ENCODE measurements at regions not wholly inside any gene's neighbourhood (a gene's known extent, or its start where the extent isn't known, plus 50 kb on each side); places are given as distances from the start of the nearest gene placed in this dataset.
A peak's percentile ranks its signal among the peaks of the same experiment; 100 is the strongest.

DNA sequence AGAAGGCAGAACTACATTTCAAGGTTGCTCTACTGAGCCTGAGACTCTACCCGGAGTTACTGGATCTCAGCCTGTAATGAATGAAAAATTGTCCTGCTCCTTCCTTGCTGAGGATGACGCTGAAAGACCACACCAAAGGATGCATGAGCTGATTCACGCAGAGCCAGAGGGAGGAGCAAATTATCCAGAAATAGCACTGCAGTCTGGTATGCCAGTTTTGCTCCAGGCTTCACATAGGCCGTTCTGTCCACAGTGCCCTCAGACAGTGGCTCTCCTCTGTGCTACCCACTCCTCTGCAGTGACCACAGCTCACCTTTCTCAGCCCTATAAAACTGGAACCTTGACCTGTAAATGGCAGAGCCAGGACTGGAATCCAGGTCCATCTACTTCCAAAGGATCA lies 79.3 kb upstream of the GALNT18 start:
- WGBS, 3 donors: 25 to 30% (median 28%) methylated on average over 4 of the region's 4 CpGs
- Histone ChIP-seq H3K36me3 (ENCODE audit: insufficient read depth in 1 of 2, low read depth in 1 of 2) (no peaks in the 10 kb centered on the region), H3K4me1 (peaks cover 8% of the 10 kb centered on the region), H3K4me3 (no peak overlapping the region), H3K9me3 (no peaks in the 10 kb centered on the region), H3K27ac (no peak overlapping the region), H3K27me3 (ENCODE audit: insufficient read depth in 3 of 3, low read length in 2 of 3) (no peaks in the 10 kb centered on the region)
- intact Hi-C loops (cut with DNase I): loop anchor here in 1 of 2 donors (5.0 kb wide), 2 partner anchors 86 to 341 kb away; no protein-coding TSS in a partner anchor
- ATAC-seq (peak; percentile 82 to 95 (median 90)), DNase-seq (no peak)
- peak; percentile 17 for TF ChIP-seq CTCF (IDR thresholded peaks at IDR 0.05)

- DNase-seq: no peak
- no peak overlapping the region for H3K27ac ChIP-seq
- H3K27me3 ChIP-seq (ENCODE audit: insufficient read depth in 3 of 3, low read length in 2 of 3): no peaks in the 10 kb centered on the region
- ATAC-seq: no peak
- 38 to 61% (median 58%) methylated on average over 1 of the region's 1 CpG for WGBS, 3 donors
- no peak for TF ChIP-seq CTCF (IDR thresholded peaks at IDR 0.05)
- H3K9me3 ChIP-seq: no peaks in the 10 kb centered on the region
- H3K4me3 ChIP-seq: no peak overlapping the region
- H3K4me1 ChIP-seq: peaks cover 4% of the 10 kb centered on the region
- no peaks in the 10 kb centered on the region for H3K36me3 ChIP-seq (ENCODE audit: insufficient read depth in 1 of 2, low read depth in 1 of 2)
- intact Hi-C loops (cut with DNase I): loop anchor here in 1 of 2 donors (10.0 kb wide), 1 partner anchor 567 kb away; no protein-coding TSS in a partner anchor
These were observed 76.0 kb upstream of the GALNT18 start for GRCh38 chr11:11697796-11698195.

GRCh38 chr11:11691296-11692151 lies 69.7 kb upstream of the GALNT18 start:
- no peak for ATAC-seq
- intact Hi-C loops (cut with DNase I): loop anchor here in 1 of 2 donors (10.0 kb wide), 1 partner anchor 573 kb away; no protein-coding TSS in a partner anchor

DNA sequence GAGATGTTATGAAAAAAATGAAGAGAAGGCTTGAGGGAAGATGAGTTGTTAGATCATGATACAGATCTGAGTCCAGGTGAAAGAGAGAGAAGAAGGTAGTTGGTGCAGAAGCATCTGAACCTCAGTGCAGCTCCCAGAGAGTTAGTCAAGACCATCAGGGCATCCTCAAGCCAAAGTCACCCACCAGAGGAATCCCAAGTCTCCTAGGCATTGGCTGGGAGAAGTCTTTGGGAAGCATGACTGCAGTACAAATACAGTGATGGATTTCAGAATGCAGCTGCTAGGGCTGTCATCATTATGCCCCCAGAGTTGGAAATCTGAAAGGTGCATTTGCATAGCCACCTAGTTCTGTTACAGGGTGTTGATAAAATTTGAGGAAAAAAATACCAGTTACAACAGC lies 59.7 kb upstream of the GALNT18 start:
- Histone ChIP-seq H3K27me3 (ENCODE audit: insufficient read depth in 3 of 3, low read length in 2 of 3) (no peaks in the 10 kb centered on the region), H3K4me1 (no peaks in the 10 kb centered on the region), H3K9me3 (no peaks in the 10 kb centered on the region), H3K4me3 (no peak overlapping the region), H3K36me3 (ENCODE audit: insufficient read depth in 1 of 2, low read depth in 1 of 2) (no peaks in the 10 kb centered on the region), H3K27ac (no peak overlapping the region)
- no peak for ATAC-seq
- DNase-seq: no peak
- intact Hi-C loops (cut with DNase I): no loop called here
- no peak for TF ChIP-seq CTCF (IDR thresholded peaks at IDR 0.05)

More at GRCh38 chr11:11691296-11692151, 69.7 kb upstream of the GALNT18 start:
- Histone ChIP-seq H3K4me3 (no peak overlapping the region), H3K27me3 (ENCODE audit: insufficient read depth in 3 of 3, low read length in 2 of 3) (no peaks in the 10 kb centered on the region), H3K27ac (no peak overlapping the region), H3K36me3 (ENCODE audit: insufficient read depth in 1 of 2, low read depth in 1 of 2) (no peaks in the 10 kb centered on the region), H3K4me1 (no peaks in the 10 kb centered on the region), H3K9me3 (no peaks in the 10 kb centered on the region)
- no peak for TF ChIP-seq CTCF (IDR thresholded peaks at IDR 0.05)
- DNase-seq: no peak
- 61 to 70% (median 69%) methylated on average over 13 of the region's 13 CpGs for WGBS, 3 donors
